ENCODE measurements at regions not wholly inside any gene's neighbourhood (a gene's known extent, or its start where the extent isn't known, plus 50 kb on each side); places are given as distances from the start of the nearest gene placed in this dataset.

DNA sequence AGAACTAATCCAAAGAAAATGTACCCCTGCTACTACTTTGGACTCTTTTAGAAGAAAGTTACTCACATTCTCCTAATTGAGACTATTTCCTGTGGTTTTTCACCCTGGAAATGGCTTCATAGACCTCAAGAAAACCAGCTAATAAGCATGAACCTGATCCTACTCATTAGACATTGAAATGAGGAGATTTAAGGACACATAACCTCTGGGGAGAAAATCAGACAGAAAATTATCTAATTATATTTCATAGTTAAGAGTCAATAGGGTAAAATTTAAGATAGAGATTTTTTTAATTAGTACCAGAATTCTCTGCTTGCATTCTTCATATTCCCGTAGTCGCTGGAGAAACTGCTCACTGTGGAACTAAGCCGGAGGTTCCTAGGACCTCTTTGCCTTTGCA is 114.6 kb upstream of the ACP3 start:
- no peak overlapping the region for H3K4me3 ChIP-seq (ENCODE audit: low read length)
- TF ChIP-seq, protein P1, sequence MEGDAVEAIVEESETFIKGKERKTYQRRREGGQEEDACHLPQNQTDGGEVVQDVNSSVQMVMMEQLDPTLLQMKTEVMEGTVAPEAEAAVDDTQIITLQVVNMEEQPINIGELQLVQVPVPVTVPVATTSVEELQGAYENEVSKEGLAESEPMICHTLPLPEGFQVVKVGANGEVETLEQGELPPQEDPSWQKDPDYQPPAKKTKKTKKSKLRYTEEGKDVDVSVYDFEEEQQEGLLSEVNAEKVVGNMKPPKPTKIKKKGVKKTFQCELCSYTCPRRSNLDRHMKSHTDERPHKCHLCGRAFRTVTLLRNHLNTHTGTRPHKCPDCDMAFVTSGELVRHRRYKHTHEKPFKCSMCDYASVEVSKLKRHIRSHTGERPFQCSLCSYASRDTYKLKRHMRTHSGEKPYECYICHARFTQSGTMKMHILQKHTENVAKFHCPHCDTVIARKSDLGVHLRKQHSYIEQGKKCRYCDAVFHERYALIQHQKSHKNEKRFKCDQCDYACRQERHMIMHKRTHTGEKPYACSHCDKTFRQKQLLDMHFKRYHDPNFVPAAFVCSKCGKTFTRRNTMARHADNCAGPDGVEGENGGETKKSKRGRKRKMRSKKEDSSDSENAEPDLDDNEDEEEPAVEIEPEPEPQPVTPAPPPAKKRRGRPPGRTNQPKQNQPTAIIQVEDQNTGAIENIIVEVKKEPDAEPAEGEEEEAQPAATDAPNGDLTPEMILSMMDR (conservative IDR thresholded peaks at IDR 0.05; ENCODE audit: low read depth, low read length) = no peak
- no peak for DNase-seq (ENCODE audit: low read depth)

DNA sequence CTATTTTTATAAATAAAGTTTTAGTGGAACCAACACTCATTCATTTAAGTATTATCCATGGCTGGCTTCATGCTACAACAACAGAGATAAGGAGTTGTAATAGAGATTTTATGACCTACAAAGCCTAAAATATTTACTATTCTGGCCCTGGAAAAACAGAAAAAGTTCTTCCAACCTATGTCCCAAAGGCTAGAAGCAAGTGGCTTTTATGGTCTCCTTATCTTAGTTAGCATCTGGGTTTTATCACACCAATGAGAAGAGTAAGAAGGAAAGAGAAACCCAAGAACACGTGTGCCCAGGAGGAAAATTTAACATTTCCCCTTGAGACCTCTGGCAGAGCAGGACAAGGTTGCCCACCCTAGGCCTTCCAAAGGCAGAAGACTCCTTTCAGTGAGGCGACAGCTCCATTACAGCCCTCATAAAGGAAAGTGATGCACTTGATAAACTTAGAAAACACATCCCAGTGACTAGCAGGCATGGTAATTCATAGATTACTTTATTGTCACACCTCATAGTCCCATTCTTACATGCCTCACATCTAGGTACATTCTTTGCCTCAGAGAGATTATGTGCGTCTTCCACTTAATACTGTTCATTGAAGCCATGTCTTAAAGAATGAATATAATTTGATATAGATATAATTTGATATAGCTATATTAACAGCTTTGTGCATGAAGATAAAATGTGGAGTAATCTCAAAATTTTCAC is 113.2 kb upstream of the ACP3 start:
- TF ChIP-seq, protein P1 (conservative IDR thresholded peaks at IDR 0.05; ENCODE audit: low read depth, low read length) = no peak
- H3K4me3 ChIP-seq (ENCODE audit: low read length) = no peak overlapping the region
- no peak for DNase-seq (ENCODE audit: low read depth)

DNA sequence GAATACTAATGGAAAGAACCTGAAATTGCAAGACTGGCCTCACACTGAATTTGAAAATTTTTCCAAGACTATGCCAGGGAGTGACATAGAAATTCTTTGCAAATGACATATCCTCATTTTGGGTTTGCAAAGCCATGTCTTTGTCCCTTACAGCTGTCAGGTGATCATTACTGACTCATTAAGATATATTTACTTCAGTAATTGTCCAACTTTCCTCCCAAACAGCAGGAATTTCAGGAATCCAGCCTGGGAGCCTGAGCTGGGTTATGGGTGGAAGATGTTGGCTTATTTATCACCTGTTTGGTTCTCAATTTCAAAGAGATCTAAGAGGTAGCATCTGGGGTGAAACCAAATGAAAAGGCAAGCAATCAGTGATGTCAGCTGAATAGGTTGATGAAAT is 111.6 kb upstream of the ACP3 start:
- TF ChIP-seq, protein P1 (conservative IDR thresholded peaks at IDR 0.05; ENCODE audit: low read depth, low read length) = no peak
- DNase-seq (ENCODE audit: low read depth) = no peak
- no peak overlapping the region for H3K4me3 ChIP-seq (ENCODE audit: low read length)

DNA sequence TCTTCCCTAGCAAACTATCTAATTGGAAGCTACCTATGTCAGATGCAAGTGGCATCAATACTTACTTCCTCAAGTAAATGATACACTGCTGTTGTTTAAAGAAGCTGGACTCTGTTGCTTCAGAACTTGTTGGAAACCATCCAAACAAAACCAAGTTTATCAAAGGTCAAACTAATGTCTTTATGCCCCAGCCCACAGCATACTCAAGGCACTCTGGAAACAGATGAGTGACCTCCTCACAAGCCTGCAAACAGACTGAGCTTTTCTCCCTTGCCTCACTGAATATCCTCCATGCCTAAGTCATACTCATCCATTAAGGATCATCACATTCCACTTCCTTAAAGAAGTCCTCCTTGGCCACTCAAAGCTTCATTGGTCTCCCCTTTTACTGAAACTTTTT is 107.4 kb upstream of the ACP3 start:
- DNase-seq (ENCODE audit: low read depth) = no peak
- TF ChIP-seq, protein P1 (conservative IDR thresholded peaks at IDR 0.05; ENCODE audit: low read depth, low read length) = no peak
- no peak overlapping the region for H3K4me3 ChIP-seq (ENCODE audit: low read length)

DNA sequence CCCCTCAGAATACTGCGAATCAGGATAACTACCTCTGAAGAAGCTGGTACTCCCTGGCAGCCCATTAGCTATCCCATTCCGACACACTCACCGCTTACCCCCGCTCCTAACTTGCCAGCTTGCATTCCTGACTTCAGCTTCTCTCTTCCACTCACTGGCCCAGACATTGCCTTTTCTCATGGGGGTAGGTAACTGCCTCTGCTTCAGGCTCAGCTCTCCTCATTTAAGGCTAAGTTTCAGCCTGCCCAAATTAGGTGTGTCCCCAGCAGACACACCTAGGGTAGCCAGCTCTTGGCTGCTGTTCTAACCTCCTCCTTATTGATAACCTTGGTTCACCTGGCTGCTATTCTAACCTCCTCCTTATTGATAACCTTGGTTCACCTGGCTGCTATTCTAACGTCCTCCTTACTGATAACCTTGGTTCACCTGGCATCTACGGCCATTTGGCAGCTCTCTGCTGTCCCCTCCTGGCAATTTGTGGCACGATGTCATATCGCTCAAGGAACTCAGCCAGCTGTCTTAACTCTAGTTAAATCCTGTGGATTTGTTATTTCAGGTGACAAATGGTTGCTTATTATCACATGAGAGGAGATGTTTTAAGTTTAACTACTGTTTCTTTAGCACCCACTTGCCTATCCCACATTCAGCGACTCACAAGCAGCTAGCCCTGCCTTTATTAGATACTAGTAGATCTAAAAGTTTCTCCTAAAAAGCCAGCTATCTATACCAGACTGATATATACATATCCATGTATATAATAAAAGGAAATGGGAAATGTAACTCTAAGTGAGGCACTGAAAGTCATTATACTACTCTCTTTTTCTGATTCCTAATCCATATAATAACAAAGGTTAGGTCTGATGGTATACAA is 106.5 kb upstream of the ACP3 start:
- TF ChIP-seq, protein P1 (conservative IDR thresholded peaks at IDR 0.05; ENCODE audit: low read depth, low read length) = peak; percentile 71
- no peak for DNase-seq (ENCODE audit: low read depth)

DNA sequence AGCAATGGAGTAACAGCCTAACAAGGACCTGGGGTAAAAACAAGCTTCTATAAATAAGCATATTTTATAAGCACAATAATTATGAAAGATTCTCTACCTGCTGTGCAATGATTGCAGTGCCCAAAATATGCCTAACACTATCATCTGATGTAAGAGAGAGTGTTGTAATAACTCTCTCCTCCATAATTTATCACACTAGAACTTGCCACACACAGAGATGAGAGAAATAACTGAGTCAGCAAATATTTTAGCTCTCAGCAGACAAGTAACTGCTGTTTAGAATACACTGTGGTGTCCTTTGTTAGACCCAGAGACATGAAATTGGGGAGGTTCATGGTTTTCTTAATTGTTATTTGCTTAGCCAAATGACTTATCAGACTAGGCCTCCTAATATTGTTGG is 105.3 kb upstream of the ACP3 start:
- TF ChIP-seq, protein P1 (conservative IDR thresholded peaks at IDR 0.05; ENCODE audit: low read depth, low read length) = no peak
- no peak for DNase-seq (ENCODE audit: low read depth)
- H3K4me3 ChIP-seq (ENCODE audit: low read length) = no peak overlapping the region

More for the DNA sequence above, 106.5 kb upstream of the ACP3 start:
- no peak overlapping the region for H3K4me3 ChIP-seq (ENCODE audit: low read length)

All from retinal pigment epithelial cell (primary cell).